NCI-H1417 (cell line): ENCODE measurements at regions not wholly inside any gene's neighbourhood (a gene's known extent, or its start where the extent isn't known, plus 50 kb on each side); places are given as distances from the start of the nearest gene placed in this dataset.
A peak's percentile ranks its signal among the peaks of the same experiment; 100 is the strongest.

ENCODE experiments used
- DNase-seq, 3 experiments: peaks; one replicate each; lab custom pipeline; 2025; lab: John Stamatoyannopoulos, UW

DNA sequence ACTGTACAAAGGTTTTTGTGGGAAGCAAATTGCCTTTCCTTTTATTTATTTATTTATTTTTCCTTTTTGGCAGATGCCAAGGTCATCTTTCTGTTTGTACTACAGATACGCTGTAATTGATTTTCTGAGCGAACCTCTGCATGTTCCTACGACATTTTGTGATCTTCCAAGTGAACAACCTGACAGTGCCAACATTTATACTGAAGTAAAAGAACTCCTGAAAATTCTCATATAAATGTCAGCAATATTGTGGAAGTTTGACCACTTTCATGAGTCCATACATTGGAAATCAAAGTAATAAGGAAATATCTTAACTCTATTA is 86.8 kb upstream of the EEPD1 start:
- no peak for DNase-seq

DNA sequence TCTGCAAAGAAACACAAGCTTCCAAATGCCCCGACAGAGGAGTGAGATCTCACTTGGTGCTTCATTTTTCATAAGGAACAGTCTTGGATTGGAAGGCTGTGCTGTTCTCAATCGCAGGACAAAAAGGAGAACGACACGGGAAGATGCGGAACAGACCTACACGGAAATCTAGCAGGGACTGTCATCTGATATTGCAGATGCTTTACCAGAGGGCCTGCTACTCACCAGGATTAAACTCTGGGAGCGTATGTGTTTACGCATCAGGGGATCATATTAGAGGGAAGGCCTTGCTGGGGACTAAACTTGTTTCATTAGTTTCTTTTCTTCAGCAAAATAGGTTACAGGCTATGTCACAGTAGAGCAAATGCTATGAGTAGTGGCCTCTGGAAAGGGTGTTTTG is 82.8 kb upstream of the EEPD1 start:
- DNase-seq = no peak

DNA sequence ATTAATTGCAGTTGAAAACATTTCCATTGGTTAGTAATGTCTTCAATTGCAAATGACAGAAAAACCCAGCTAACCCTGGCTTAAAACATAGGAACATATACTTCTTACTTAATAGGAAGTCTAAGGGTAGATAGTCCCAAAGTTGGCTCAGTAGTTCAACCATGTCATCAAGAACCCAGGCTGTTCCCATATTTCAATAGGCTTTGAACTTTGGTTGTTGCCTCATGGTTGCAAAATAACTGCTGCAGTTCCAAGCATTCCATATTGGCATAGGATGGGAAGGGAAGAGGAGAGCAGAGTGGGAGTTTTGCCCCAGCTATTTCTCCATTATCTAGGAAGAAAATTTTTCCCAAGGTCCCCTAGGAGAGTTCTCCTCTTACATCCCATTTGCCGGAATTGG is 81.4 kb upstream of the EEPD1 start:
- DNase-seq = no peak

DNA sequence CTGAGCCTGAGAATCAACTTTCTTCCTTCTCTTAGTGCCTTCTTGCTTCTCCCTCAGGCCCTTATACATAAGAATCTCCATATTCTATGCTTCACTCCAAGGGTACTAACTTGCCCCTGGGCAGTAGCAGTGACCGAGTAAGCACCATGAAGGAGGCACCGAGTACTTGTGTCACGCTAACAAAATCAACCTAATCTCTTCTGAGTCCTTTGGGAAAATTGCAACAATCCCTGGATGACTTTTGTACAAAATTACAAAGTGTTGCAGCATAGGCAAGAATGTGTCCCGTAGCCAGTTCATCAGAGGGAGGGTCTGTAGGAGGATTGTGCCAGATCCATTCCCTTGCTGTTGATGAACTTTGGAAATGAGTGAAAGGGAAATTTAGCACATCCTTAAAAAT is 80.4 kb upstream of the EEPD1 start:
- no peak for DNase-seq

DNA sequence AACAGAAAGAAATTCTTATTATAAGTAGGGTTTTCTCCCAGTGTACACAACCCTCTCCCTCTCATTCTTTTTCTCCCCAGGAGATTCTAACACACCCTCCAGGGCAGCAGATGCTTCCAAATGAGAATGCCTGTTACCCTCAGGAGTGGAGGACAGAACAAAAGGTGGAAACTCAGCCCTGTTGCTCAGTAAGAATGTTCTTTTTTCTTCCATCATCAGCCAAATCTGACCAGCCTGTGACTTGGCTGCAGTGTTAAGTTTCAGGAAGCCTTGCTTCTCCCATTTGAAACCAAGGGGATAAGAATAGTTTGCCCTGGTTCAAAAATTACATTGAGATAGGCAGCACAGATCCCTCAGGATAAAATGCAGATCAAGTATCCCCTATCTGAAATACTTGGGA is 77.5 kb upstream of the EEPD1 start:
- peak in 1 of 3 experiments; percentile 42 for DNase-seq

DNA sequence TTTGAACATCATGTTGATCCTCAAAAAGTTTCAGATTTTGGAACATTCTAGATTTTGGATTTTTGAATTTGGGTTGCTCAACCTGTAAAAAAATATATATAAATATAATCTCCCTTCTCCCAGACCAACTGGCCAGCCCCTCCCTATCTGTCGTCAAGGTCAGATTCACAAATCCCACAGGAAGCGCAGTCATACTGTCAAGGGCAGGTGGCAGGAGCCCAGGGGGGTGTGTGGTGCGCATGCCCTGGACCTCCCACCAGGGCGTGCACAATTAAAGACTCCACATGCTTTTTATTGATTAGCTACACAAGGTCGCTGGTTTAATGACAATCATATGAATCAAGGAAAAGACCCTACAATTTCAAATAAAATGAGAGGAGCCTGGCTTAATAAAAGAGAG is 77.0 kb upstream of the EEPD1 start:
- DNase-seq = peak in 2 of 3 experiments; percentile 56 to 76

GRCh38 chr7:36078816-36079360 is 74.2 kb upstream of the EEPD1 start:
- no peak for DNase-seq

DNA sequence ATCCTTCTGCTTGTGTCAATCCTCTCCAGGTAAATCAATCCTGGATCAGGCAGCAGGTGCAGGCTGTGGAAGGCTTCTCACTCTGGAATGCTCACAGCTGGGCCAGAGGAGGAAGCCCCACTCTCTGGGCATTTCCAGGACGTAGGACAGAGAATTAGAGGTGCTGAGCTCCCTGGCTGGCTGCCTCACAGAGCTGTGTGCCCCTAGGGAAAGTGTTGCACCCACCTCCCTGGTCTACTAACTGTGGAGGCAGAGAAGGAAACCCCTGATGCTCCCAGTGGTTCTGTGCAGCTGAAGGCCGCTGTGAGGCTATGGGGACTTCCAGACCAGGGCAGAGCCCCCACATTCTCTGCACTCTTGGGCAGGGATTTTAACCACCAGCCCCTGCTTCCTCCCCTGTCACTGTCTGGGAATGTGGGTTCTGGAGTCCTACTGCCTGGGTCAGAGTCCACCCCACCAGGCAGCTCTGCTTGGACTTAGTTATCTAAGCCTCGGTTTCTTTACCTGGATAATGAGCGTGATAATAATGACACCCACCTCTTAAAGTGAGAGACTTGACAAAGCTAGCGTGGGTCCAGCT is 73.5 kb upstream of the EEPD1 start:
- no peak for DNase-seq

GRCh38 chr7:36080843-36081242 is 72.2 kb upstream of the EEPD1 start:
- no peak for DNase-seq

GRCh38 chr7:36082216-36082615 is 70.8 kb upstream of the EEPD1 start:
- DNase-seq = no peak

DNA sequence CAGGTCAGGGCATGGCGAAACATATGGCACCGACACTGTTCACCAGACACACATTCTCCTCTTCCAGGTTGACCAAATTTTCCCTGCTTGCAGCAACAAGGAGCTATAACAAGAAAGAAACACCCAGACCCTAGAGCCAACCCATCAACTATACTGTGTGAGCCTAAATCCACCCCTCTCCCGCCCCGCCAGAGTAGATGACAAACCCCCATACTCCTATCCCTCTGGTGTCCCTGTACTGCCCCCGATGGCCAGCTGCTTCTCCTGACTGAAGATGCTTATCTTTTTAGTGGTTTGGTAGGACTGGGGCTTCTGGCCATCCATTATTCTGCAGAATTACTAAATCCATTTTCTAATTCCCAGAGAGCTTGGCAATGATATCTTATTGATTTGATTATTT is 70.1 kb upstream of the EEPD1 start:
- DNase-seq = peak in 1 of 3 experiments; percentile 10

DNA sequence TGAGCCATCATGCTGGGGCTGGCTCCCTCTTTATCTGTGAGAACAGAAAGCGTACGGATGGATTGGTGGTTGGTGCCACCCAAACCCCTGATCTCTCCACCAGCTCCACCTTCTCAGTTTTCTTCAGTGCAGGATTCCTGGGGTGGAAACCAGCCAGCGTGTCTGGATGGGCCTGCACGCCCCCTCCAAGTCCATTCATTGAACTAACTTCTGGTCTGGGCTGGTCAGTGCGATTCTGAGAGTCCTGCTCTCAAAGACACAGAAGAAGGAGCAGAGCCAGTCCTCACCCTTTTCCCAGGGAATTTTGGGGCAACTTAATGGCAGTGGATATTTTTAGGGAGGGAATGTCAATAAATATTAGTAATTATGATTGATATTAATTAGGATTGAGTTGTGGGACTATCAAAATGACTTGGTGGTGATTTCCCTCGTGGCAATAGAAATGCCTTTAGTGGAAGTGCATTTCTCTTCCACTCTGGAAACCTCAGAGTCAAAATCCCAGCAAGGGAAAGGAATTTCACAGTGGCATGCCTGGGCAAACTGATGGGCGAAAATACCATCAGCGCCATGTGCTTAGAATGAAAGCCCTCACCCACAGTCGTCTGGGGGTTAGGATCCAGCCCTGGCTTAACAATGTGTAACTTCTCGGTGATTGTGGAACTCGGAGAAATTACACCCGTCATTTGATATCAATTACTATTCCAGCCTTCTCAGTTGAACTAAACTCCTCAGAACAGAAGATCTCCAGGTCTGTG is 69.3 kb upstream of the EEPD1 start:
- DNase-seq = no peak

- DNase-seq = peak; percentile 62 to 86 (median 81)
Observed at GRCh38 chr7:36084485-36085091, 68.5 kb upstream of the EEPD1 start.

DNA sequence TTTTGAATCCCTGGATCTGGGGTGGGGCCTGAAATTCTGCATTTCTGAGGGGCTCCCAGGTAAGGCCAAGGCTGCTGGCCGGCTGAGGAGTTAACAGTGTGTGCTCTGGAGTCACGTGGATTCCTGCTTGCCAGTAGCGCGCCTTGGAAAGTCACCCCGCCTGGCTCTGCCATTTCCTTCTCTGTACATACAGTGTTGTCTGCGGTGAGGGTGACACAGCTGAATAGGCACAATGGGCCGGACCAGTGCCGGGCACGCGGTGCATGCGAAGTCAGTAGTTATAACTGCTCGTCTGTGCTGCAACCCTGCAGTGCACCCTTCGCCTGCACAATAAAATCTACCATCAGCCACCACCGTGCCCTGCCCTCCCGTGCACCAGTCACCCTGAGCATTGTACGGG is 68.0 kb upstream of the EEPD1 start:
- no peak for DNase-seq

- DNase-seq = peak in 1 of 3 experiments; percentile 7
Observed at GRCh38 chr7:36086571-36086970, 66.5 kb upstream of the EEPD1 start.

DNA sequence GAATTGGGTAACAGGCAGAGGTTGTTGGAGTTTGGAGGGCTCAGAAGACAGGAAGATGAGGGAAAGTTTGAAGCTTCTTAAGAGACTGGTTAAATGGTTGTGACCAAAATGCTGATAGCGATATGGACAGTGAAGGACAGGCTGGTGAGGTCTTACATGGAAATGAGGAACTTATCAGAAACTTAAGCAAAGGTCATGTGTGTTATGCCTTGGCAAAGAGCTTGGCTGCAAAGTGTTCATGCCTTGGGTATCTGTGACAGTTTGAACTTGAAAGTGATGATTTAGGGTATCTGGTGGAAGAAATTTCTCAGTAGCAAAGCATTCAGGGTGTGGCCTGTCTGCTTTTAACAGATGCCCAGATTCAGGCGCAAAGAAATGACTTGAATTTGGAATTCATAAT is 64.5 kb upstream of the EEPD1 start:
- no peak for DNase-seq

DNA sequence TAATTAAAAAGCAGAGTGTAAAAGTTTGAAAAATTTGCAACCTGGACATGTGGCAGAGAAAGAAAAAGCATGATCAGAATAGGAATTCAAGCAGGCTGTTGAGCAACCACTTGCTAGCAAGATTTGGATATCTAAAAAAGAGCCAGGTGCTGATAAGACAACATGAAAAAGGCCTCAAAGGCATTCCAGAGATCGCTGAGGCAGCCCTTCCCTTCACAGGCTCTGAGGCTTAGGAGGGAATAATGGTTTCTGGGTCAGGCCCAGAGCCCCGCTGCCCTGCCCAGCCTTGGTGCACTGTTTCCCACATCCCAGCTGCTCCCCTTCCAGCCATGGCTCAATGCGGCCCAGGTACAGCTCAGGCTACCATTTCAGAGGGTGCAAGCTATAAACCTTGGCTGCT is 64.1 kb upstream of the EEPD1 start:
- DNase-seq = no peak

- no peak for DNase-seq
Observed at GRCh38 chr7:36090976-36091873, 61.8 kb upstream of the EEPD1 start.

DNA sequence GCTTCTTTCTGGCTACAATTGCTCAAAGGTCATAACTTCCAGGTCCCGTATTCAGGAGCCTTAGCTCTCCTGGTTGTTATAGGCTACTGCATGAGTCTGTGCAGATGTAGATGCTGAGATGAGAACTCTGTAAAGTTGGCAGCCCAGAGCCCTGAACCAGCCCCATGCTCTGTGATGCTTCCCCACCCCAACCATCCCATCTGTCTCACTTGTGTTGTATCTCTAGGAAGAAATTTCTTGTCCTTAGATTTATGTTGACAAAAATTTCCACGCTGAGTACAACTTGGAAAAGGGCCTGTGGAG is 61.2 kb upstream of the EEPD1 start:
- no peak for DNase-seq

DNA sequence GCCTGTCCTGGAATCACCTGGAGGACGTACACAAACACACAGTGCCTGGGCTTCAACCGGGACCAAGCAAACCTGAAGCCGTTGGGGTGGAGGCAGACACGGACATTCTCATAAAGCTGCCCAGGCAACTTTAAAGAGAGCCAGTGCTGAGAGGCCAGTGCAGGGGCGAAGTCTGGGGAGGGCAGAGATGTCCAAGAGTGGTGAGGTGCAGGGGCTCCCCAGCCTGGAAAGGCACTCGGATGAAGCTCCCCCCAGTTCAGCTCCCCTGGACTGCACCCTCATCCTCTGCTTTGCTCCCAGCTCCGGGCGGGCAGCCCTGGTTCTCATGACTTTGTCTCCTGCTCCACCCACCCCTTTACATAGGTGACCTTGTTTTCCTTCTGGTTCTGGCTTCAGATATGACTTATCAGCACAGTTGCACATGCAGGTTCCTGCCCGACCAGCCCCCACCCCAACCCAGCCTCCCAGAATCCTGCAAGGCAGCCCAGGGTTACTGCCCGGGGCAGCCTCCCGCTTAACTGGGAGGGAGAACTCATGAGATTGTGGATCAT is 60.8 kb upstream of the EEPD1 start:
- DNase-seq = no peak

- no peak for DNase-seq
Observed at GRCh38 chr7:36096460-36097095, 56.5 kb upstream of the EEPD1 start.

GRCh38 chr7:36098096-36098495 is 55.0 kb upstream of the EEPD1 start:
- DNase-seq = no peak
